H1 (cell line): ENCODE measurements at regions not wholly inside any gene's neighbourhood (a gene's known extent, or its start where the extent isn't known, plus 50 kb on each side); places are given as distances from the start of the nearest gene placed in this dataset.

Source experiments
- CTCF ChIA-PET: fragments of 300-600 bp; sonication (Branson Sonifier 250); formaldehyde crosslinking; loops from one replicate; lab custom pipeline; 2021; ENCODE audit not compliant: partially characterized antibody; lab: Charles Lee
- POLR2A ChIA-PET: fragments of 300-600 bp; sonication (Branson Sonifier 250); formaldehyde crosslinking; loops from one replicate; lab custom pipeline; 2021; ENCODE audit warnings: inconsistent platforms; ENCODE audit not compliant: partially characterized antibody; lab: Charles Lee
- DNase-seq, 2 experiments: peaks; one replicate each; pipeline versions ENCODE4 v3.0.0 to v3.0.0-alpha.2; 2010 to 2022; ENCODE audit warnings: low spot score in 2 of 2, low read depth in 1 of 2, mixed read lengths in 1 of 2
- FAIRE-seq: peaks from 2 replicates; lab custom pipeline; 2011; peaks lifted over from hg19 to GRCh38; lab: Jason Lieb, UNC
- H2AFZ ChIP-seq: 2 replicates; pipeline ENCODE4 v1.8.1; 2012; ENCODE audit warnings: low read length, inconsistent platforms
- H2AK5ac ChIP-seq: 2 replicates; pipeline ENCODE4 v1.6.1; 2013; ENCODE audit warnings: low read depth, low read length
- H2BK120ac ChIP-seq: replicated peaks from 2 replicates; pipeline ENCODE3; 2013; ENCODE audit warnings: low read depth, low read length, inconsistent platforms
- H2BK12ac ChIP-seq: 2 replicates; pipeline ENCODE4 v1.6.1; 2013; ENCODE audit warnings: low read depth, low read length
- H2BK15ac ChIP-seq: 2 replicates; pipeline ENCODE4 v1.6.1; 2013; ENCODE audit warnings: low read length
- H2BK20ac ChIP-seq: 2 replicates; pipeline ENCODE4 v1.6.1; 2013; ENCODE audit warnings: low read length
- H2BK5ac ChIP-seq: 2 replicates; pipeline ENCODE4 v1.6.1; 2013; ENCODE audit warnings: low read depth, low read length
- H3K14ac ChIP-seq: 2 replicates; pipeline ENCODE4 v1.6.1; 2013; ENCODE audit warnings: inconsistent platforms; ENCODE audit not compliant: insufficient read length
- H3K18ac ChIP-seq: 2 replicates; pipeline ENCODE4 v1.6.1; 2013; ENCODE audit warnings: low read length; ENCODE audit errors: extremely low read depth
- H3K23ac ChIP-seq: 2 replicates; pipeline ENCODE4 v1.6.1; 2013; ENCODE audit warnings: inconsistent platforms; ENCODE audit not compliant: insufficient read length
- H3K23me2 ChIP-seq: 2 replicates; pipeline ENCODE4 v1.6.1; 2013; ENCODE audit warnings: low read depth, low read length
- H3K27ac ChIP-seq: 2 replicates; pipeline ENCODE4 v1.6.1; 2011; ENCODE audit warnings: low read depth, low read length, inconsistent platforms
- H3K27me3 ChIP-seq, 4 experiments: replicated peaks in 1 of 4; 1 replicate in 1 of 4; 2 replicates in 3 of 4; pipeline versions ENCODE4 v1.6.1 to v1.8.1; 2011 to 2013; ENCODE audit warnings: low read length in 3 of 4, mild to moderate bottlenecking in 3 of 4, inconsistent platforms in 2 of 4, mixed read lengths in 2 of 4, moderate library complexity in 1 of 4; ENCODE audit not compliant: control insufficient read depth in 3 of 4, insufficient read depth in 3 of 4; ENCODE audit errors: extremely low read depth in 1 of 4
- H3K36me3 ChIP-seq, 4 experiments: 2 replicates each; pipeline versions ENCODE4 v1.6.1 to v1.8.1; 2011 to 2013; ENCODE audit warnings: mild to moderate bottlenecking in 4 of 4, low read length in 3 of 4, moderate library complexity in 2 of 4, control low read depth in 1 of 4, inconsistent platforms in 1 of 4; ENCODE audit not compliant: insufficient read depth in 4 of 4, control insufficient read depth in 2 of 4
- H3K4ac ChIP-seq: replicated peaks from 2 replicates; pipeline ENCODE3; 2013; ENCODE audit warnings: low read length, low read depth, mixed read lengths, inconsistent platforms; ENCODE audit not compliant: insufficient read length
- H3K4me1 ChIP-seq, 4 experiments: replicated peaks in 1 of 4; 1 replicate in 1 of 4; 2 replicates in 3 of 4; pipeline versions ENCODE4 v1.6.1 to v1.8.1; 2011 to 2013; ENCODE audit warnings: low read length in 3 of 4, inconsistent platforms in 2 of 4, mixed read lengths in 1 of 4; ENCODE audit not compliant: insufficient read depth in 4 of 4, control insufficient read depth in 3 of 4
- H3K4me2 ChIP-seq, 2 experiments: 2 replicates each; pipeline versions ENCODE4 v1.6.1 to v1.8.1; 2011 to 2013; ENCODE audit warnings: low read depth in 2 of 2, low read length in 2 of 2, control low read depth in 1 of 2, inconsistent platforms in 1 of 2, mild to moderate bottlenecking in 1 of 2; ENCODE audit not compliant: insufficient read depth in 1 of 2
- H3K4me3 ChIP-seq, 4 experiments: fragments of 200-600, 300-600 bp in 1 of 4; sonication (generic), shearing (Covaris generic), sonication (Bioruptor Twin) in 1 of 4; 2 replicates each; pipeline versions ENCODE4 v1.5.1 to v1.8.1; 2011 to 2016; ENCODE audit warnings: low read length in 4 of 4, low read depth in 3 of 4, control low read depth in 2 of 4, inconsistent platforms in 2 of 4, mild to moderate bottlenecking in 2 of 4, mixed read lengths in 1 of 4, moderate library complexity in 1 of 4; ENCODE audit not compliant: insufficient read depth in 2 of 4; ENCODE audit errors: extremely low read depth in 1 of 4
- H3K56ac ChIP-seq: replicated peaks from 2 replicates; pipeline ENCODE3; 2013; ENCODE audit warnings: low read depth, mild to moderate bottlenecking, mixed read lengths, low read length, inconsistent platforms; ENCODE audit not compliant: insufficient read length
- H3K79me1 ChIP-seq: 2 replicates; pipeline ENCODE4 v1.6.1; 2013; ENCODE audit warnings: low read depth, low read length, control low read depth
- H3K79me2 ChIP-seq, 2 experiments: 2 replicates each; pipeline versions ENCODE4 v1.6.1 to v1.8.1; 2012 to 2013; ENCODE audit warnings: low read length in 2 of 2, mild to moderate bottlenecking in 2 of 2, inconsistent platforms in 1 of 2; ENCODE audit not compliant: insufficient read depth in 2 of 2, control insufficient read depth in 1 of 2
- H3K9ac ChIP-seq, 4 experiments: replicated peaks in 1 of 4; 1 replicate in 1 of 4; 2 replicates in 3 of 4; pipeline versions ENCODE4 v1.6.1 to v1.8.1; 2011 to 2013; ENCODE audit warnings: low read depth in 3 of 4, low read length in 3 of 4, control low read depth in 2 of 4, mild to moderate bottlenecking in 2 of 4, moderate library complexity in 2 of 4, inconsistent platforms in 1 of 4; ENCODE audit errors: extremely low read depth in 1 of 4
- H3K9me3 ChIP-seq, 2 experiments: 2 replicates each; pipeline versions ENCODE4 v1.6.1 to v1.8.1; 2012 to 2013; ENCODE audit warnings: mild to moderate bottlenecking in 2 of 2, moderate library complexity in 2 of 2, control low read depth in 1 of 2, inconsistent platforms in 1 of 2, low read depth in 1 of 2, low read length in 1 of 2, mixed read lengths in 1 of 2; ENCODE audit not compliant: insufficient read depth in 2 of 2
- H4K20me1 ChIP-seq, 2 experiments: replicated peaks in 1 of 2; 2 replicates each; pipeline versions ENCODE3 to v1.8.1; 2011 to 2013; ENCODE audit warnings: inconsistent platforms in 2 of 2, low read length in 2 of 2, mild to moderate bottlenecking in 1 of 2; ENCODE audit not compliant: insufficient read depth in 2 of 2, control insufficient read depth in 1 of 2
- H4K5ac ChIP-seq: 2 replicates; pipeline ENCODE4 v1.6.1; 2013; ENCODE audit warnings: low read length, low read depth, mixed read lengths, inconsistent platforms; ENCODE audit not compliant: insufficient read length
- H4K8ac ChIP-seq: 2 replicates; pipeline ENCODE4 v1.8.0; 2013; ENCODE audit warnings: mild to moderate bottlenecking, moderate library complexity, low read length, inconsistent platforms; ENCODE audit not compliant: insufficient read depth; ENCODE audit errors: extremely low read depth
- H4K91ac ChIP-seq: replicated peaks from 2 replicates; pipeline ENCODE3; 2013; ENCODE audit warnings: low read length, mixed read lengths, inconsistent platforms; ENCODE audit not compliant: insufficient read length
- BRCA1 ChIP-seq: IDR thresholded peaks from 2 replicates; pipeline ENCODE4 v1.6.1; 2012; ENCODE audit warnings: low read depth, low read length, improper control_type of control experiment
- CEBPB ChIP-seq: IDR thresholded peaks from 2 replicates; pipeline ENCODE4 v1.6.1; 2012; ENCODE audit warnings: low read depth, low read length
- EGR1 ChIP-seq: IDR thresholded peaks from 2 replicates; pipeline ENCODE4 v1.6.1; 2011; ENCODE audit warnings: low read depth, low read length, borderline replicate concordance
- FOSL1 ChIP-seq: IDR thresholded peaks from 2 replicates; pipeline ENCODE4 v1.6.1; 2011; ENCODE audit warnings: mild to moderate bottlenecking, low read depth, low read length, moderate library complexity; ENCODE audit not compliant: insufficient read depth
- GTF2F1 ChIP-seq: IDR thresholded peaks from 2 replicates; pipeline ENCODE4 v1.6.1; 2012; ENCODE audit warnings: low read depth, low read length, improper control_type of control experiment, borderline replicate concordance
- JUN ChIP-seq: IDR thresholded peaks from 2 replicates; pipeline ENCODE4 v1.6.1; 2011; ENCODE audit warnings: low read depth, mild to moderate bottlenecking, improper control_type of control experiment, low read length
- KDM5A ChIP-seq: fragments of 200-600 bp; IDR thresholded peaks from 2 replicates; pipeline ENCODE4 v1.7.1; 2012; ENCODE audit warnings: mild to moderate bottlenecking, low read length, inconsistent platforms, mixed read lengths
- NANOG ChIP-seq: IDR thresholded peaks from 2 replicates; pipeline ENCODE4 v1.6.1; 2011; ENCODE audit warnings: low read length, low read depth, mild to moderate bottlenecking, inconsistent platforms; ENCODE audit not compliant: insufficient read depth, poor library complexity, severe bottlenecking
- POU5F1 ChIP-seq: IDR thresholded peaks from 2 replicates; pipeline ENCODE4 v1.6.1; 2011; ENCODE audit warnings: low read depth, mild to moderate bottlenecking, low read length, moderate library complexity
- SIRT6 ChIP-seq: IDR thresholded peaks from one replicate; pipeline ENCODE4 v1.7.1; 2012; ENCODE audit warnings: low read length, inconsistent platforms
- SP4 ChIP-seq: IDR thresholded peaks from 2 replicates; pipeline ENCODE4 v1.6.1; 2012; ENCODE audit warnings: low read length, inconsistent platforms
- TEAD4 ChIP-seq: IDR thresholded peaks from 2 replicates; pipeline ENCODE4 v1.6.1; 2012; ENCODE audit warnings: low read depth, low read length, inconsistent platforms, mixed read lengths
- ZNF274 ChIP-seq: IDR thresholded peaks from 2 replicates; pipeline ENCODE4 v1.7.0; 2012; ENCODE audit warnings: low read length, borderline replicate concordance; ENCODE audit errors: extremely low read depth
- WGBS, 2 experiments: shearing (Covaris generic) in 1 of 2; methylation state at CpG; one replicate each; pipeline versions ENCODE4 v1.1.6 to v1.1.7; 2013 to 2015; ENCODE audit warnings: low lambda C conversion rate in 2 of 2, mixed read lengths in 2 of 2, inconsistent platforms in 1 of 2, low coverage in 1 of 2, missing lambda C conversion rate in 1 of 2; ENCODE audit not compliant: insufficient replicate concordance in 2 of 2, insufficient coverage in 1 of 2, insufficient read length in 1 of 2; ENCODE audit errors: extremely low coverage in 1 of 2, missing lambda C conversion rate in 1 of 2; 5-methylcytosine and 5-hydroxymethylcytosine counted together

DNA sequence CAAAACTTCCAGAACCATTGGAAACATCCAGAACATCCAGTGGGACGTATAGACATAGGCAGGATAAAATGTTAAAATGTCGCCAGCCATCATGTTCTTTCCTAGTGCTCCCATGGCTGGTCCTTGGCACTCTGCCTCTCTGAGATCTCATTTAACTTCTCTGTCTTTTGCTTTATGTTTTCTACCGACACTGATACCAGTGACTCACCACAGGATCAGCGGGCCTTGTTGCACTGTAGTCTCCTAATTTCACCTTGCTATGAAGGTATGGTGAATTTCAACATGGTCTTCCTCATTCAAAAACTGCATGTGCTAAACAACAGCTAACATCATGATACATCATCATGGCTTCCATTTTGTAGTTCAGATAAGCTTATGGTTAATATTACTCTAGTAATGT lies 521.0 kb upstream of the IGFBP7 start:
- H3K18ac ChIP-seq: no peak overlapping the region
- H3K9me3 ChIP-seq: 0 out of 4 replicates have a peak, but pooled peaks cover 0 to 2% of the 10 kb centered on the region in 2 experiments
- H4K5ac ChIP-seq: no peak overlapping the region
- no peak overlapping the region for H3K14ac ChIP-seq
- no peak overlapping the region for H3K4me2 ChIP-seq
- H2AK5ac ChIP-seq: no peak overlapping the region
- H3K79me2 ChIP-seq: no peaks in the 10 kb centered on the region
- no peak overlapping the region for H3K9ac ChIP-seq
- DNase-seq (no peak), FAIRE-seq (no peak)
- no peaks in the 10 kb centered on the region for H4K20me1 ChIP-seq
- H4K91ac ChIP-seq: no peak overlapping the region
- no peaks in the 10 kb centered on the region for H3K23me2 ChIP-seq
- POLR2A ChIA-PET: no interaction called here
- H3K4me3 ChIP-seq: no peak overlapping the region
- TF ChIP-seq ZNF274 (no peak), SIRT6 (no peak), JUN (no peak), NANOG (no peak), GTF2F1 (no peak), TEAD4 (no peak), FOSL1 (no peak), SP4 (no peak), POU5F1 (no peak), KDM5A (no peak), CEBPB (no peak), EGR1 (no peak), BRCA1 (no peak)
- H2BK20ac ChIP-seq: no peak overlapping the region
- no peak overlapping the region for H2BK120ac ChIP-seq
- no peak overlapping the region for H2BK5ac ChIP-seq
- H3K4me1 ChIP-seq: no peaks in the 10 kb centered on the region
- no peak overlapping the region for H3K56ac ChIP-seq
- CTCF ChIA-PET: no interaction called here
- H3K4ac ChIP-seq: no peak overlapping the region
- no peak overlapping the region for H2BK12ac ChIP-seq
- H2AFZ ChIP-seq: no peak overlapping the region
- H3K36me3 ChIP-seq: no peaks in the 10 kb centered on the region
- H3K27ac ChIP-seq: no peak overlapping the region
- H2BK15ac ChIP-seq: no peak overlapping the region
- 90% methylated on average over 4 of the region's 4 CpGs; no CpG with 5 or more reads in 1 of the 2 experiments for WGBS, 2 experiments
- no peaks in the 10 kb centered on the region for H3K79me1 ChIP-seq
- H4K8ac ChIP-seq: no peak overlapping the region
- no peaks in the 10 kb centered on the region for H3K27me3 ChIP-seq
- H3K23ac ChIP-seq: no peak overlapping the region
